Gastroesophageal sphincter (tissue), 3 donors: ENCODE measurements at regions not wholly inside any gene's neighbourhood (a gene's known extent, or its start where the extent isn't known, plus 50 kb on each side); places are given as distances from the start of the nearest gene placed in this dataset.

Experiments used
- EP300 ChIP-seq: sonication (generic); formaldehyde crosslinking; IDR thresholded peaks from one replicate; pipeline ENCODE4 v1.6.1; 2017; ENCODE audit warnings: antibody characterized with exemption, mild to moderate bottlenecking
- POLR2A ChIP-seq, 2 donors: fragments of 450-650 bp; IDR thresholded peaks; one replicate each; pipeline ENCODE4 v1.6.1; 2017; ENCODE audit warnings: antibody characterized with exemption in 2 of 2, mild to moderate bottlenecking in 2 of 2, moderate library complexity in 1 of 2
- POLR2AphosphoS5 ChIP-seq: sonication (generic); formaldehyde crosslinking; IDR thresholded peaks from one replicate; pipeline ENCODE4 v1.6.1; 2017; ENCODE audit warnings: antibody characterized with exemption
- TF ChIP-seq, protein P1 (sequence below), 4 experiments: fragments of 200-600 bp in 2 of 4; fragments of 450-650 bp in 2 of 4; sonication (generic) in 1 of 4; IDR thresholded peaks; one replicate each; pipeline ENCODE4 v1.5.1; 2017 to 2019; ENCODE audit warnings: antibody characterized with exemption in 4 of 4, mild to moderate bottlenecking in 2 of 4, moderate library complexity in 2 of 4

DNA sequence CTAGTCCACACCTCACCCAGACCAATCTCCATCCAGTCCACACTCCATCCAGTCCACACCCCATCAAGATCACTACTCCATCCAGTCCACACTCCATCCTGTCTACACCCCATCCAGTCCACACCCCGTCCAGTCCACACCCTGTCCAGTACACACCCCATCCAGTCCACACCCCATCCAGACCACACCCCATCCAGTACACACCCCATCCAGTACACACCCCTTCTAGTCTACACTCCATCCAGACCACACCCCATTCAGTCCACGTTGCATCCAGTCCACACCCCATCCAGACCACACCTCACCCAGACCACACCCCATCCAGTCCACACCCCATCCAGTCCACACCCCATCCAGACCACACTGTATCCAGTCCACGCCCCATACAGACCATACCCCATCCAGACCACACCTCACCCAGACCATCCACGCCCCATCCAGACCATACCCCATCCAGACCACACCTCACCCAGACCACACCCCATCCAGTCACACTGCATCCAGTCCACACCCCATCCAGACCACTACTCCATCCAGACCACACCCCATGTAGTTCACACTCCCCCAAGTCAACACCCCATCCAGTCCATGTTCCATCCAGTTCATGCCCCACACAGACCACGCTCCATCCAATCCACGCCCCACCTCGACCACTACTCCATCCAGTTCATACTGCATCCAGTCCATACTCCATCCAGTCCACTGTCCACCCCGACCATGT lies 116.6 kb upstream of the RTL1 start:
- TF ChIP-seq, protein P1, sequence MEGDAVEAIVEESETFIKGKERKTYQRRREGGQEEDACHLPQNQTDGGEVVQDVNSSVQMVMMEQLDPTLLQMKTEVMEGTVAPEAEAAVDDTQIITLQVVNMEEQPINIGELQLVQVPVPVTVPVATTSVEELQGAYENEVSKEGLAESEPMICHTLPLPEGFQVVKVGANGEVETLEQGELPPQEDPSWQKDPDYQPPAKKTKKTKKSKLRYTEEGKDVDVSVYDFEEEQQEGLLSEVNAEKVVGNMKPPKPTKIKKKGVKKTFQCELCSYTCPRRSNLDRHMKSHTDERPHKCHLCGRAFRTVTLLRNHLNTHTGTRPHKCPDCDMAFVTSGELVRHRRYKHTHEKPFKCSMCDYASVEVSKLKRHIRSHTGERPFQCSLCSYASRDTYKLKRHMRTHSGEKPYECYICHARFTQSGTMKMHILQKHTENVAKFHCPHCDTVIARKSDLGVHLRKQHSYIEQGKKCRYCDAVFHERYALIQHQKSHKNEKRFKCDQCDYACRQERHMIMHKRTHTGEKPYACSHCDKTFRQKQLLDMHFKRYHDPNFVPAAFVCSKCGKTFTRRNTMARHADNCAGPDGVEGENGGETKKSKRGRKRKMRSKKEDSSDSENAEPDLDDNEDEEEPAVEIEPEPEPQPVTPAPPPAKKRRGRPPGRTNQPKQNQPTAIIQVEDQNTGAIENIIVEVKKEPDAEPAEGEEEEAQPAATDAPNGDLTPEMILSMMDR (IDR thresholded peaks at IDR 0.05), result no peak
- TF ChIP-seq POLR2A (IDR thresholded peaks at IDR 0.05) (no peak), EP300 (no peak), POLR2AphosphoS5 (no peak)
